ENCODE measurements at regions not wholly inside any gene's neighbourhood (a gene's known extent, or its start where the extent isn't known, plus 50 kb on each side); places are given as distances from the start of the nearest gene placed in this dataset.

GRCh38 chr13:51525567-51526167 lies 58.6 kb upstream of the WDFY2 start:
- Histone ChIP-seq H3K56ac (replicated peaks; ENCODE audit: insufficient read length, low read depth, low read length) (no peak overlapping the region), H3K27ac (ENCODE audit: low read depth, low read length) (no peak overlapping the region), H3K79me1 (ENCODE audit: low read depth, low read length) (no peaks in the 10 kb centered on the region), H2BK120ac (replicated peaks; ENCODE audit: low read depth, low read length) (no peak overlapping the region), H3K23ac (ENCODE audit: insufficient read length) (no peak overlapping the region), H3K9ac (replicated peaks in 1 of 4; ENCODE audit: extremely low read depth in 1 of 4, low read depth in 3 of 4, low read length in 3 of 4) (no peak overlapping the region; a peak in 1 of 7 replicates), H4K91ac (replicated peaks; ENCODE audit: insufficient read length, low read length) (no peak overlapping the region), H3K36me3 (ENCODE audit: control insufficient read depth in 2 of 4, insufficient read depth in 4 of 4, low read length in 3 of 4) (no peaks in the 10 kb centered on the region), H3K4ac (replicated peaks; ENCODE audit: insufficient read length, low read depth, low read length) (no peak overlapping the region), H4K20me1 (replicated peaks in 1 of 2; ENCODE audit: control insufficient read depth in 1 of 2, insufficient read depth in 2 of 2, low read length in 2 of 2) (no peaks in the 10 kb centered on the region), H4K8ac (ENCODE audit: extremely low read depth, insufficient read depth, low read length) (no peak overlapping the region), H2BK12ac (ENCODE audit: low read depth, low read length) (0 out of 2 replicates have a peak overlapping the region, but pooled peaks have one; percentile 55), H3K27me3 (replicated peaks in 1 of 4; ENCODE audit: control insufficient read depth in 3 of 4, extremely low read depth in 1 of 4, insufficient read depth in 3 of 4, low read length in 3 of 4) (peaks cover 0 to 1% (median 0%) of the 10 kb centered on the region in 4 experiments; a peak in 1 of 7 replicates), H2BK5ac (ENCODE audit: low read depth, low read length) (0 out of 2 replicates have a peak overlapping the region, but pooled peaks have one; percentile 16), H3K23me2 (ENCODE audit: low read depth, low read length) (no peaks in the 10 kb centered on the region), H2BK15ac (ENCODE audit: low read length) (no peak overlapping the region), H3K4me3 (ENCODE audit: extremely low read depth in 1 of 4, insufficient read depth in 2 of 4, low read depth in 3 of 4, low read length in 4 of 4) (no peak overlapping the region), H3K14ac (ENCODE audit: insufficient read length) (no peak overlapping the region), H3K4me1 (replicated peaks in 1 of 4; ENCODE audit: control insufficient read depth in 3 of 4, insufficient read depth in 4 of 4, low read length in 3 of 4) (peaks cover 0 to 11% (median 4%) of the 10 kb centered on the region in 4 experiments; a peak in 2 of 7 replicates), H4K5ac (ENCODE audit: insufficient read length, low read depth, low read length) (no peak overlapping the region), H3K79me2 (ENCODE audit: control insufficient read depth in 1 of 2, insufficient read depth in 2 of 2, low read length in 2 of 2) (no peaks in the 10 kb centered on the region), H2BK20ac (ENCODE audit: low read length) (no peak overlapping the region), H2AFZ (ENCODE audit: low read length) (0 out of 2 replicates have a peak overlapping the region, but pooled peaks have one; percentile 9), H3K18ac (ENCODE audit: extremely low read depth, low read length) (no peak overlapping the region), H3K9me3 (ENCODE audit: insufficient read depth in 2 of 2, low read depth in 1 of 2, low read length in 1 of 2) (no peaks in the 10 kb centered on the region), H3K4me2 (ENCODE audit: insufficient read depth in 1 of 2, low read depth in 2 of 2, low read length in 2 of 2) (peak overlapping the region in 1 of 2 experiments; percentile 39; a peak in 1 of 4 replicates), H2AK5ac (ENCODE audit: low read depth, low read length) (no peak overlapping the region)
- CTCF ChIA-PET (ENCODE audit: partially characterized antibody): interaction anchor here (1.0 kb wide), 1 partner anchor 13 kb away, joined by 3 read pairs; no protein-coding TSS in a partner anchor
- no peak for DNase-seq (ENCODE audit: low read depth in 1 of 2, low spot score in 2 of 2)
- POLR2A ChIA-PET (ENCODE audit: partially characterized antibody): interaction anchor here (0.8 to 1.3 kb wide), 3 partner anchors 9 to 72 kb away, joined by 3 to 4 read pairs (median 3); no protein-coding TSS in a partner anchor
- FAIRE-seq: no peak
- WGBS, 2 experiments (ENCODE audit: extremely low coverage in 1 of 2, insufficient coverage in 1 of 2, insufficient read length in 1 of 2, insufficient replicate concordance in 2 of 2, low coverage in 1 of 2, low lambda C conversion rate in 2 of 2, missing lambda C conversion rate in 1 of 2): 88% methylated on average over 5 of the region's 5 CpGs; no CpG with 5 or more reads in 1 of the 2 experiments
- TF ChIP-seq SUZ12 (IDR thresholded peaks at IDR 0.05; ENCODE audit: low read length) (no peak), BACH1 (IDR thresholded peaks at IDR 0.05; ENCODE audit: low read length) (no peak)

Data from H1 (cell line).